Hematopoietic multipotent progenitor cell treated with erythropoietin and hydrocortisone succinate and interleukin-3 and kit ligand, for 15 days (in vitro differentiated cells): ENCODE measurements at regions not wholly inside any gene's neighbourhood (a gene's known extent, or its start where the extent isn't known, plus 50 kb on each side); places are given as distances from the start of the nearest gene placed in this dataset.
A peak's percentile ranks its signal among the peaks of the same experiment; 100 is the strongest.
"Not testable (repeated sequence)": the region's sequence is repeated elsewhere in the genome, so short reads cannot be mapped to it uniquely, and the experiment has no call there.

Experiments used
- DNase-seq: peaks from one replicate; pipeline ENCODE4 v3.0.0-alpha.2; 2015; ENCODE audit warnings: low spot score

- no peak for DNase-seq
These were observed 1334.7 kb downstream of the REEP3 start for GRCh38 chr10:64855941-64856340.

- DNase-seq: no peak
These were observed 1338.7 kb downstream of the REEP3 start for GRCh38 chr10:64859911-64860310.

GRCh38 chr10:64863836-64864235 lies 1342.6 kb downstream of the REEP3 start:
- DNase-seq: no peak

GRCh38 chr10:64867501-64867962 lies 1346.3 kb downstream of the REEP3 start:
- peak; percentile 3 for DNase-seq

- no peak for DNase-seq
These were observed 1351.9 kb downstream of the REEP3 start for GRCh38 chr10:64873088-64873487.

GRCh38 chr10:64873959-64874358 lies 1352.8 kb downstream of the REEP3 start:
- DNase-seq: no peak

GRCh38 chr10:64880546-64880945 lies 1359.3 kb downstream of the REEP3 start:
- DNase-seq: no peak

GRCh38 chr10:64881257-64881656 lies 1360.1 kb downstream of the REEP3 start:
- no peak for DNase-seq

GRCh38 chr10:64896582-64896981 lies 1375.4 kb downstream of the REEP3 start:
- DNase-seq: no peak

GRCh38 chr10:64906311-64906710 lies 1385.1 kb downstream of the REEP3 start:
- DNase-seq: not testable (repeated sequence)

GRCh38 chr10:64924306-64924705 lies 1403.1 kb downstream of the REEP3 start:
- not testable (repeated sequence) for DNase-seq

- DNase-seq: no peak
These were observed 1430.8 kb downstream of the REEP3 start for GRCh38 chr10:64952042-64952441.

GRCh38 chr10:64956441-64956840 lies 1435.2 kb downstream of the REEP3 start:
- no peak for DNase-seq

GRCh38 chr10:64959116-64959515 lies 1437.9 kb downstream of the REEP3 start:
- no peak for DNase-seq

- no peak for DNase-seq
These were observed 1438.7 kb downstream of the REEP3 start for GRCh38 chr10:64959883-64960282.

GRCh38 chr10:64973391-64973790 lies 1452.2 kb downstream of the REEP3 start:
- no peak for DNase-seq

- no peak for DNase-seq
These were observed 1454.9 kb downstream of the REEP3 start for GRCh38 chr10:64976150-64976549.

- DNase-seq: no peak
These were observed 1456.7 kb downstream of the REEP3 start for GRCh38 chr10:64977915-64978314.

- DNase-seq: no peak
These were observed 1475.7 kb downstream of the REEP3 start for GRCh38 chr10:64996886-64997285.

- no peak for DNase-seq
These were observed 1489.6 kb downstream of the REEP3 start for GRCh38 chr10:65010845-65011244.

GRCh38 chr10:65017523-65017922 lies 1496.3 kb downstream of the REEP3 start:
- no peak for DNase-seq

- DNase-seq: no peak
These were observed 1503.7 kb downstream of the REEP3 start for GRCh38 chr10:65024886-65025285.

- no peak for DNase-seq
These were observed 1509.1 kb downstream of the REEP3 start for GRCh38 chr10:65030263-65030662.

GRCh38 chr10:65032867-65033769 lies 1511.9 kb downstream of the REEP3 start:
- no peak for DNase-seq
